Activated CD4-positive, alpha-beta T cell treated with anti-CD3 and anti-CD28 coated beads for 4 hours (primary cell): ENCODE measurements at regions not wholly inside any gene's neighbourhood (a gene's known extent, or its start where the extent isn't known, plus 50 kb on each side); places are given as distances from the start of the nearest gene placed in this dataset.
A peak's percentile ranks its signal among the peaks of the same experiment; 100 is the strongest.

Source experiments
- DNase-seq, 2 donors: peaks; one replicate each; pipeline ENCODE4 v3.0.0-alpha.2; 2020

DNA sequence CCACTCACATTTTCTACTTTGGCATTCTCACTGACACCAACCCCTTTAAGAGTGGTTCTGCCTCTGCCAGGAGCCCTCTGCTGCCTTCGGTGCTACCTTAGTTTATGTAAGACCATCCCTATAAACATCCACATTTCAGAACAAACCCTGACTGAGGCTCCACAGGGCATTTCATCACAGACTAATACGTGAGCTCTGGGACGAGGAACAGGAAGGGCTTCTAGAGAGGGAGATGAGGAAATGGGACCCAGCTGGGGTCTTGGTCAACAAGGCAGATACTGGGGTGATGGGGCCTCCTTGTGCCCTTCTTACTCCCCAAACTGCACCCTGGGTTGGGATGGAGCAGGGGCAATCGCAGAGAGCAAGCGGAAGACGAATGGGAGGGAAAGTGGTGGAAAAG is 86.5 kb upstream of the FYN start:
- no peak for DNase-seq

DNA sequence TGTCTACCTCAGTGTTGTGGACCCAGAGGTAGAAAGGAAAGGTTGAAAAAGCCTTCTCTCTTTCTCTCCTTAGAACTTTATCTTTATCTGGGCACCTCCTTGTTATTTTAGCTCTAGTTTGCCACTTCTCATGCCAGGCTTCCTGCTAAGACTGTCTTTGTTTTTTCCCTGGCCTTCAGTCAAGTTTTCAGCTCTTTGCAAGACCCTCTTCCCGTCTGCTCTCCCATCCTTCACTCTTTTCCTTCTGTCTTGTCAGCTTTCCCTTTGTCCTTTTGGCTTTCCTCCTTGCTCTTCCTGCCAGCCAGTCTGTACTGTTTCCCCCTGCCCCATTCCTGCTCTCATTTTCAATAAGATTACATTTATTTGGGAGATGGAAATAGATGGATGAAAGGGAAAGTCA is 86.8 kb upstream of the CCN6 start:
- no peak for DNase-seq

DNA sequence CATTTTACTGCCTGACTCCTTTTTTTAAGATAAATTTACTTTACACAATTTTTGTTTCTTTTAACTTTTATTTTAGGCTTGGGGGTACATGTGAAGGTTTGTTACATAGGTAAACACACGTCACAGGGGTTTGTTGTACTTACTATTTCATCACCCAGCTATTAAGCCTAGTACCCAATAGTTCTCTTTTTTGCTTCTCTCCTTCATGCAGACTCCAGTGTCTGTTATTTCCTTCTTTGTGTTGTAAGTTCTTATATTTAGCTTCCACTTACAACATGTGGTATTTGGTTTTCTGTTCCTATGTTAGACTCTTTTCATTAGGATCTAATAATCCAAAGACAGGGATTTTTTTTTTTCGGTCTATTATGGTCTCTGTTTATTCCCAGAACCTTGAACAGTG is 83.5 kb upstream of the CCN6 start:
- DNase-seq, result no peak

- no peak for DNase-seq
These were observed 82.6 kb upstream of the CCN6 start for GRCh38 chr6:111971181-111971841.

DNA sequence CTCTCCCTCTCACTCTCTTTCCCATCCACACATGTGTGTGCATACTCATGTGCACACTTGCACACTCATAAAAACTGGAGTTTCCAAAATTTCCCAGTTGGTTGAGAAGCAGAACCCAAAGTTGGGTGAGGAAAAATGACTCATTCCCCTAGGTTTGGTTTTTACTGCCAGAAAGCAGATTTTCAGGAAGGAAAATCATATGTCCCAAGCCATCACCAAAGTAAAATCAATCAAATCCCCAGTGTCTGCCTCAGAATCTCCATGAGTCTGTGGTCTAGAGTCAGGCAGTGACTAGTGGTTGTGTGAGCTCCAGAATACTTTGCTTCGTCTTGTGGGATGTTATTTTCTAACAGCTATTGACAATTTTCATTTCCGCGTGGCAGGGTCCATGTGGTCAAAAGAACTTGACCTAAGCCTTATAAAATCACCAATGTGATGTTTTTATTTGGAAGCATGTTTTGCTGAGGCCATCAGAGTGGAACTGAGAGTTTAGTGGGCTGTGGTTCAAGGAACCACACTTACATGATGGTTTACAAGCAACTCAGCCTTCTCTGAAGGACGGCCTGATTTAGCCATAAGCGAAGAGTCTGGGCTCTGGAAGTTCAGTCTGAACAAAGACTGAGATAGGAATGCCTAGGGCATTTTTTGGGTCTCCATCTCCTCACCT is 81.9 kb upstream of the CCN6 start:
- no peak for DNase-seq

GRCh38 chr6:111972745-111973117 is 81.2 kb upstream of the CCN6 start:
- DNase-seq, result no peak

- peak; percentile 70 to 73 for DNase-seq
These were observed 80.7 kb upstream of the CCN6 start for GRCh38 chr6:111973118-111973761.

DNA sequence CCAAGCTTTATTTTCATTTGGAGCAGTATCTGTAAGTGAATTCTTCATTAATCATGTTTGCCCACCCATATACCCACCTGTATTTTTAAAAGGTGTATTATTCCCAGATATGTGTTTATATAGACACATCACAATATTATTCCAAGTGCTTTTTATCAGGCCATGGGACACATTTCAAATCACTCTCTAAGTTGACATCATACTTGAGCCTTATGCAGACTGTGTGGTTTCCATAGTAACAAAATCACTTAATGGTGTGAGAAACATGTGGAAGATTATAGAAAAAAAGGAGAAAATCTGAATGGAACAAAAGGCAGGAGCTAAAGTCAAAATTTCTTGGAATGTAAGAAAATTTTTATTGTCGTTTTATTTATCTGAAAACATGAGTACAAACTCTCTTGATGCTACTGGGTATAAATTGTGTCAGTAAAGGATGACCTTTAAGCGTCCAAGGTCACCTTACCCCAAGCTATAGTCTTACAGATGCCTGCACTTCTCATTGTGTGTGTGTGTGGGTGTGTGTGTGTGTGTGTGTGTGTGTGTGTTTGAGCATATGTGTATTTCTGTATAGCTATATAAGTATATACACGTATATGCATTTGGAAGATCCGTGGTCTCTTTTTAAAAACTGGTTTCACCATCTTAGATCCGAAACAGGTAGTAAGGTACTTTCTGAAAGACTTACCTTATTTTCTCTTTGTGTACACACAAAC is 79.8 kb upstream of the CCN6 start:
- DNase-seq, result no peak

DNA sequence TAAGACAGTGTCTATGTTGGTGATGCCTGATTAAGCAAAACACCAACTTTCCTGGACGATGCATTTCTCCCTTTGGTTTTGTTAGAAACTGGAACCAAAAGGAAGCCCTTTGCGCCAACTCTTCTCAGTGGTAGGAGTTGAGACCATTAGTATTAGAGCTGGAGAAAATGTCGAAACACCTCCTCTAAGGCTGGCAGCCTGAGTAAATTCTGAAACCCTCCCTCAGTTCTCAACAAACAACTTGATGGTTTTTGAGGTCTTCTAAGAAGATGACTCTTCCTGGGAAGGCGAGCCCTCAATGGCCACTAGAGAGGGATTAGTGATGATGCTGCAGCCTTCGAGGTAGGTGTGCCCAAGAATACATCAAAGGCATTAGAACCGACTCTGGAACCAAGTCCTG is 78.4 kb upstream of the CCN6 start:
- no peak for DNase-seq

DNA sequence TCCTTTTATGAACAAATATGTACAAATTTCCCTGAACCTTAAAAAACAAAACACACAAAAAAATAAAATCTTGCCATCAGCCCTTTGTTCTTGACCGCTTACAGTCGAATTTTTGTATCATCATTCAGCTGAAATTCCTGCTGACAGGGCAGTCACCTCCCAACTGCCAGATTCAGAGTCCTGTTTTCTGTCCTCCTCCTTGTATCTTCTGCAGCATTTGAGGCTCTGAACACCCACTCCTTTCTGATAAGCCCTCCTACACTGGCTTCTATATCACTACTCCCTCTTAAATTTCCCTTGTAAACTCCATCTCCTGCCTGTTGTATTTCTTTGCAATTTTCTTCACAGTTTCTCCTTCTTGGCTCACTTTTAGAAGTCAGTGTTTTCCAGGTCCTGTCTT is 77.8 kb upstream of the CCN6 start:
- DNase-seq, result no peak

- DNase-seq, result no peak
These were observed 75.3 kb upstream of the CCN6 start for GRCh38 chr6:111978532-111979149.

DNA sequence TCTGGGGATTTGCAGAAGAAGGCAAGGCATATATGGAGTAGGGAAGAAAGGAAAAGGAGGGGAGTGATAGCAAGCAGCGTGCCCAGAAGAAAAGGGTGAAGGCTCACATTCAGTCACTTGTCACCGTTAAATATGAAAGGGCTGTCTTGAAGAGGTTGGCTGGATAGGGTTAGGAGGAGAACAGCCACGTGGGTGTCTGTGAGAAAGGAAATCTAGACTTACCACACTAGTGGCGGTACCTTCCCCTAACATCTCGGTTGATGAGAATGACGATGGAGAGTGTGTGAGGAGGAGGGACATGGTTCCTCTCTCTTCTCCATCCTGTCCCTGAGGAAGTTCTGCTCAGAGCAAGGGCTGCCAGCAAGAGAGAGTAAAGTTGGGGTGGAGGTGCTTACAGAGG is 74.3 kb upstream of the CCN6 start:
- no peak for DNase-seq

- DNase-seq, result no peak
These were observed 73.8 kb upstream of the CCN6 start for GRCh38 chr6:111980143-111980542.

DNA sequence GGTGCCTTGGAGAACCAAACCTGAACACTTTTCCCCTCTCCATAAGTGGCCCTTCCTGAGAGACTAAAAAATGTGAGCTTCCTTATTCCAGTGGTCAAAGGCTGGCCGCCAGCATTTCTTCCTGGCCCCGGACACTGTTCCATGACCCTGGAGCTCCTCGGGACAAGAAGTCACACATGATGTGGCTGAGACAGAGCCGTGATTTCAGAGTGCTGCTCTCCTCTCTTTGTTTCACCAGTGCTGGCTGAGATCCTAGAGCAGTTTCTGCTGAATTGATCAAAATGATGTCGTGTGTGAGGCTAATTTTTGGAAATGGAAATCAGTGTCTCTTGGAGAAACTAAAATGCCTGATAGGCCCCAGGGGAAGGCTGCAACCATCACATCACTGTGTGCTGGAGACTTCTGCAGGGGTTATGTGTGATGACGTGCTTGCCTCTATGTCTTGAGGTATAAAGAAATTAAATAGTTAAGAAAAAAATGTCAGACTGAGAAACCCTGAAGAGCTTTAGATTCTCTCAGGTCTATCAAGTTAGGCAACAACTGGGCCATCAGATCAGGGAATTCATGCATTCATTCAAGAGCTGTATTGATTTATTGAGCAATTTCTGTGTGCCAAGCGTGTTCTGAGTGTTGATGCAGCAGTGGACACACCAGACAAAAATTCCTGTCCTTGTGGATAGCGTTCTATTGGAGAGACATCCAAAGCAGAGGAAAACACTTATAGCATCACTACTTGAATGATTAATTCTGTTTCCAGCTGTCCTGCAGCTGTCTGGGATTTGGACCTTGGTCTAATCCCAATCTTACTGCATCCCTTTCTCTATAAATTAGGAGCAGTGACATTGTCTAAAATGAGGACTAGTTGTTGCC is 72.7 kb upstream of the CCN6 start:
- DNase-seq, result no peak

- no peak for DNase-seq
These were observed 71.2 kb upstream of the CCN6 start for GRCh38 chr6:111982681-111983080.

DNA sequence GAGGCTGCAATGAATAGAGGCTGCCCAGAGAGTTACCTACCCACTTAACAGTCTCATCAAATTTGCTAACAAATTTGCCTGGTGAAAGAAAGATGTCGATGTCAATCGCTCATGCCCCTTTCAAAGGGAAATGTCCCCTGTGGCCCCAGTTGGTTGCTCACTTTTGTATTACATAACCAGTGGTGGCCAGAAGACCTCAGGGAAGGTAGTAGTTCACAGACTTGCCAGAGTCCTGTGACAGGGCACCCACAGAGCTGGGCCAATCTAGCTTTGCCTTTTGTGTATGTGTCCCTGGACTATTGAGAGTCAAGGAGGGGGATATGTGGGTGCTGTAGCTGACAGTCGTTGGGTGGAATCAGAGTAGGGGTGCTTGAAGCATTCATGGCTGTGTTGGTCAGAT is 70.7 kb upstream of the CCN6 start:
- no peak for DNase-seq

DNA sequence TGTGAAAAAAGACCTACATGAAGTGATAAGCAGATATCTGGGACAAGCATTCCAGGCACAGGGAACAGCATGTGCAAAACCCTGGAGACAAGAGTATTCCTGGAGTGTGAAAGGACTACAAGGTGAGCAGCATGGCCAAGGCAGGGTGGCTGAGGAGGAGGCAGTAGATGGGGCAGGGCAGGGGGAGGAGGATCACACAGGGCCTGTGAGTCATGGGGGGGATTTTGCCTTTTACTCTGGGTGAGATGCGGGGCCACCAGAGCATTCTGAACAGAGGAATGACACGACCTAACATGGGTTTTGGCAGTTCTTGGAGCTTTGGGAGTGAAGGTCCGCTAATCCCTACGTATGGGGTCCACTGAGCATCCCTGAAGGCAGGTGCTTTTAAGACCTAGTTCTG is 69.8 kb upstream of the CCN6 start:
- DNase-seq, result peak in 1 of 2 donors; percentile 61

DNA sequence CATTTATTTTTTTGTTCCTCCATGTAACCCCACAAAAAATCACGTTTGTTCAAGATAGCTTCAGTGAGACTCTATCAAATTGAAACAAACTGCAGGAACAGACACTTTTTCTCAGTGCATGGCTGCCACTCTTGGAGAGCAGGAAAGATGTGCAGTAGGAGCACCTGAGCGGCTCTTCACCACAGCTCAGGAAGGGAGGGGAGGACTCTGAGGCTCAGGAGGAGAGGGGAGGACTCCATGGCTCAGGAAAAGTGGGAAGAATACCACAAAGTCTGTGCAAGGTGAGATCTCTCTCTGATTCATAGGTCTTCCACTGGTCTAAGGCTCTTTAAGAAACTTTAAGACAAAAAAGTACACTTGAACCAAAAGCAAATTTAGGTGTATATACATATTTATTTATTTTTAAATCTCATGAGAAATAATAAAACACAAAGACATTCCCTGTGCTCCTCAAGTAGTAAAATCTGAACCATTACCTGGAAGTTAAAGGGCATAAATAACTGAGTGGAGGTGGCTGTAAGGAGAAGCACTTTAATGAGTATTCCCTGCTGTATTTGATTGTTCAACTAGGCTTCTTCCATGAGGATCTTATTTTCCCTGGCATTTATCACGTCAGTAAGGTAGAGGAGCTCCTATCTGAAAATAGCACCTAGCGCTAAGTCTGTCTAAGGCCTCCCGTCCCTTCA is 69.2 kb upstream of the CCN6 start:
- DNase-seq, result no peak

DNA sequence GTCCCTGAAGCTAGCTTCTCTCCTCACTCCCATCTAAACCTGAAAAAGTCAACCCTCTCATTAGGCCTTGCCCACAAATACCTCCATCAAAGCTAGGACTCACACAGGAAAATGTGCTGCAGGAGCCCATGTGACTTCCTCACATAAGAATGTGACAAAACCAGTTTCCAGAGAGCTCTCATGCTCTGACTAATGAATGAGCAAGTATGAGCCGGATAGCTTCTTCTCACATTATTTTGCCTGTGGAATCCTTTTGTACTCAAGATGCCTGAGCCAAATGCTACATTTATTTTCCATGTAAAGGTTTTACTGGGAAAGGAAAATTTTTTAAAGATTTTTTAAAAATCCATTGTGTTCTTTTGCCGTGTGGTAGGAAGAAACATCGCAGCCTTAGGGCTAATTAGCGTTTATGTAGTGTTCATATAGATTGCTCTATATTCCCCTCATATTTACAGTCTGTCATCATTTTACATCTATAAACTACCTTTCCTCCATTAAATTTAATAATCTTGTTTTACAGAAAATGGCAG is 68.6 kb upstream of the CCN6 start:
- peak; percentile 49 to 53 for DNase-seq

DNA sequence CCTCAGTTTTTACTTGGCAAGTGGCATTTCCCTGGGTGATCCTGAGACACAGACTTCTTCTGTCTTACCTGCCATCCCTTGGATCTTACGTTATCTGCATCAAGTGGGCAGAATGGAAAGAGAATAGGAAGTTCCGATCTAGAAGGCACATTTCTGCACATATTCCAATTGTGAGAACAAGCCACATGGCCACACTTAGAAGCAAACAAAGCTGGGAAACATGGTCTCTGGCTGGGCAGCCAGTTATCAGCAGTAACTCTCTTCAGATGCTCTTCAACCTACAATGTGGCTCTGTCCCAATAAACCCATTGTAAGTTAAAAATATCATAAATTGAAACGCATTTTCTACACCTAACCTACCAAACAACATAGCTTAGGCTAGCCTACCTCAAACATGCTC is 67.3 kb upstream of the CCN6 start:
- DNase-seq, result no peak

GRCh38 chr6:111987295-111987694 is 66.6 kb upstream of the CCN6 start:
- no peak for DNase-seq

DNA sequence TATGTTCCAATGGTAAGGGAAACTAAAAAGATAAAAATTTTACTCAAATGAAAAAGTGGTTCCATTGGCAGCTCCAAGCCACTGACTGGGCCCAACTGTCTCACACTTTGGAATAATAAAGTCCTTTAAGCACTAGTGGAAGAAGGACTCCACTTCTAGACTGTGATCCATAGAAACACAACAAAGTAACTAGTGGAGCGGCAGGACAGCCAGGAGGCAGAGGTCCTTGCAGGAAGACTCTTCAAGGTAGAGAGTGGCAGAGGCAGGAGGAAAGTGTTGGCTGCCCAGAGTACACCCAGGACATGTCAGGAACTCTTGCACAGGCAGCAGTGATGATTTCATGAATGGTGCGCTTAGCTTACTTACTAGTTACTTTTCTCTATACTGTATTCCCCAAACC is 65.0 kb upstream of the CCN6 start:
- no peak for DNase-seq
